Midbrain (tissue), 1 donor: ENCODE measurements at regions not wholly inside any gene's neighbourhood (a gene's known extent, or its start where the extent isn't known, plus 50 kb on each side); places are given as distances from the start of the nearest gene placed in this dataset.

Experiments used
- DNase-seq: peaks from one replicate; lab custom pipeline; 2025; lab: John Stamatoyannopoulos, UW

GRCh38 chr19:5392486-5392885, 51.9 kb upstream of the PTPRS start:
- DNase-seq: no peak

- no peak for DNase-seq
Measured at GRCh38 chr19:5393088-5393487, 52.5 kb upstream of the PTPRS start.

GRCh38 chr19:5394551-5395505, 54.2 kb upstream of the PTPRS start:
- DNase-seq: no peak

GRCh38 chr19:5395556-5395955, 54.9 kb upstream of the PTPRS start:
- no peak for DNase-seq

GRCh38 chr19:5396096-5396939, 55.7 kb upstream of the PTPRS start:
- DNase-seq: no peak

GRCh38 chr19:5396963-5397362, 56.4 kb upstream of the PTPRS start:
- DNase-seq: no peak

GRCh38 chr19:5397804-5398692, 57.2 kb upstream of the ZNRF4 start:
- peak; percentile 5 for DNase-seq

- no peak for DNase-seq
Measured at GRCh38 chr19:5398693-5399057, 56.5 kb upstream of the ZNRF4 start.

GRCh38 chr19:5403968-5404640, 51.1 kb upstream of the ZNRF4 start:
- peak; percentile 46 for DNase-seq
